ENCODE measurements at regions not wholly inside any gene's neighbourhood (a gene's known extent, or its start where the extent isn't known, plus 50 kb on each side); places are given as distances from the start of the nearest gene placed in this dataset.
"Not testable (repeated sequence)": the region's sequence is repeated elsewhere in the genome, so short reads cannot be mapped to it uniquely, and the experiment has no call there.

DNA sequence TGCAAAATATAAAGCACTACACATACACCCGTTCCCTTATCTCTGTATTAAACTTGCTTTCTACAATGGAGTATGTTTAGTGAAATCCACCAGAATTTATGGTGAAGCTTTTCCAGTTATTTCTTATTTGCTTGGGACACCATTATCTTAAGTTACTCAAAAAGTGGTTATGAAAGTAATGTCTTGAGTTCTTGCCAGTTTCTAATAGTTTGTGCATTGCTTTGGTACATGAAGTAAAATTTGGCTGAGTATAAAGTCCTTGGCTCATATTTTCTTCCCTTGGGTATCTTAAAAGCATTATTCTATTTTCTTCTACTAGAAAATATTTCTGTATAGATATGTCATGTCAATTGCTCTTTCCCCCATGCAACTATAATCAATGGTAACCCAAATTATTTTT lies 85.2 kb downstream of the POLR1F start:
- no peak for DNase-seq

DNA sequence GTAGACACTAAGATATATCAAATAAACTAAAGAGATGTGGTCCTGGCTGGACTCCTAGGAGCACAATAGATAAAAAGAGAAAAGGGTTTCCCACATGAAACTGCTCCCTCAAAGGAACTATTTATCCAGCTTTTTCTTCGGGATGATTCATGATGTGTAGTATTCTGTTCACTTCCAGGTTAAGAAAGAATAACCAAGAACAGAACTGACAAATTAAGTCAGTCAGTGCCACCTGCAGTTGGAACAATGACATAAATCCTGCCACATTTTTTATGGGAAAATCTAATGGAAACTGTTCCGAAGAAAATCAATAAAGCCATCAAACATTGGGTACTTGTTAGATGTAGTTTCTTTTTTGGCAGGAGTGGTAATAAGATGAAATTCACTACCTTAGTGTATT lies 87.1 kb downstream of the POLR1F start:
- peak; percentile 31 for DNase-seq

- DNase-seq: no peak
These were observed 88.4 kb downstream of the POLR1F start for GRCh38 chr7:19620470-19620869.

DNA sequence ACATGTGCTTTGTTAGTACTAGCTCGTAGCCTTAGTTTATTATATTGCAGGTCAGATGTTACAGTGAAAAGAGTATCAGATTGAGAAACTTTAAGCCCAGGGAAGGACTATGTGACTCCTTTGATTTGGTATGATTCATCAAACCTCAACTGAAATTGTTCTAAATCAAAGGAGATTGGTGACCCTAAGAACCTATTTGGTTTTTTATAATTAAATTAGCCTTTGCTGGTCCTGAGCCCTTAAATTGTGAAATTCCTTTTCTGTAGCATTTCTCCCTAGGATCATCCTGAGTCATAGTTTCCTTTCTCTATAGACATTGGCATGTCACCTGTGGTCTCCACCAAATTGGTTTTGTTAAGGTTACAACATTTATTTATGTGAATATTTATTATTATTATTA lies 89.7 kb downstream of the POLR1F start:
- no peak for DNase-seq

DNA sequence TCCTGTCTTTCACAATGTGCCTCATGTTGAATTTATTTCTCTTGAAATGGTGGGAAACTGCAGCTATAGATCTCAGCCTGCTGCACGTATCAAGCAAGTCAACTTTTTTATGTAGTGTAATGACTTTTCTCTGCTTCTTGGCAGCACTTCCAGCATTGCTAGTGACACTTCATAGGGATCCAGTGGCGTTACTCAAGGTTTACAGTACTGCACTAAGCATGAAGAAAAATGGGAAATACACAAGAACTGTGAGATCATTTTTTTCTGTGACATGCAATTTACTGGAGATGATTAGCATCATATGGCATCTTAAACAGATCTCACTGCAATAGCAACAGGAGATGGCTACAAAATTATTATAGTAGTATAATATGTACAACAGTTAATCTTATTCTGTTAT lies 90.9 kb downstream of the POLR1F start:
- DNase-seq: no peak

- no peak for DNase-seq
These were observed 98.5 kb downstream of the POLR1F start for GRCh38 chr7:19610194-19610943.

DNA sequence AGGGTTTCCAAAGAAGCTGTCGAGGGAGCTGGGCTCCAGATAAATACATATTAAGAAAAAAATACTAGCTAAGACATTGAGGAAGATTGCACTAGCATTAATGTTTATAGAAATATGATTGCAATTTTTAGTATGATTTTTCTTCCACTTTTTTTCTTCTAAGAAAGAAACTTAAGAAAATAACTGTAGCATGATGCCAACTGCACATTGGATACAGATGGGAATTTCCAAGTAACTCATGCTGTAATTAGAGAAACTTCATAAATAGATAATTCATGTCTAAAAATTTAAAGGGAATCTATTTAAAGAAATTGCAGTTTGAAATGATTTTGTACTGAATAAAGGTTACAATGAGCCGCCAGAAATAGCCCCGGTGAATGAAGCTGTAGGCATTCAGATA lies 119.4 kb downstream of the POLR1F start:
- DNase-seq: no peak

DNA sequence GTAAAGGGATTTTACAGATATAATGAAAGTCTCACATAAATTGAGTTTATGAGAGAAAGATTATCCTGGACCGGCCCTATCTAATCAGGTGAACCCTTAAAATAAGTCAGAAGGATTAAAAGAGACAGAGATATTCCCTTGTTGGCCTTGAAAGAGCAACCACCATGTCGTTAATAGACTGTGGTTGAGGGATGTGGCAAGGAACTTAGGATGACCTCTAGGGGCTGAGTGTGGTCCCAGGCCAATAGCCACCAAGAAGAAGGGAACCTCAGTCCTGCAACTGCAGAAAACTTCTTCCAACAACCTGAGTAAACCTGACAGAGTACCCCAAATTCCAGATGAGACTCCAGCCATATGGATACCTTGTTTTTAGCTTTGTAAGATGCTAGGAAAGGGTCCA lies 121.5 kb downstream of the POLR1F start:
- DNase-seq: peak; percentile 5

GRCh38 chr7:19585761-19586160 lies 123.1 kb downstream of the POLR1F start:
- no peak for DNase-seq

- no peak for DNase-seq
These were observed 132.8 kb downstream of the POLR1F start for GRCh38 chr7:19575909-19576557.

DNA sequence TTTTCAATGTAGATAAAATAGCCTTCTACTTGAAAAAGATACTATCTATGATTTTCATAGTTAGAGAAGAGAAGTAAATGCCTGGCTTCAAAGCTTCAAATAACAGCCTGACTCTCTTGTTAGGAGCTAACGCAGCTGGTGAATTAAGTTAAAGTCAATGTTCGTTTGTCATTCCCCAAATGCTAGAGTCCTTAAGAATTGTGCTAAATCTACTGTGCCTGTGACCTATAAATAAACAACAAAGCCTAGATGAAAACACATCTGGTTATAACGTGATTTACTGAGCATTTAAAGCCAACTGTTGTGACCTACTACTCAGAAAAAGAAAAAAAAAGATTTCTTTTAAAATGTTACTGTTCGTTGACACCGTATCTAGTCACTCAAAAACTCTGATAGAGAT lies 134.7 kb downstream of the POLR1F start:
- DNase-seq: no peak

DNA sequence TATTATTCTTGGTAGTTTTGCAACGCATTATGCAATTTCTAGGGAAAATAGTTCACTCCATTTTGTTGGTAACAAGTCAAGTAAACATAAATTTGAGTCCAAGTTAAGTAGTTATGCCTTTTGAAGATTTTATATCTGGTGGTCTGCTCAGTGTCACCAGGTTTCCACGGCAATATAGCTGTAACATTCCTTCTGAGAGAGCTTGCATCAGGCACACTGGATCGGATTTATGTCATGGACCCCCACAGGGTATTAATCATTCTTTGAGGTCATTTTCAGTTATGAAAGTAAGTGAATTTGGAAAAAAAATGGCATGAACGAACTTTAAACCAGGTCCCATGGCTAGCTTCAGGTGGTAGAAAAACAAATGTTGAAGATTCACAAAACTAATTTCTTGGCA lies 136.3 kb downstream of the POLR1F start:
- DNase-seq: peak; percentile 7

GRCh38 chr7:19567011-19567410 lies 141.8 kb downstream of the POLR1F start:
- DNase-seq: peak; percentile 7

DNA sequence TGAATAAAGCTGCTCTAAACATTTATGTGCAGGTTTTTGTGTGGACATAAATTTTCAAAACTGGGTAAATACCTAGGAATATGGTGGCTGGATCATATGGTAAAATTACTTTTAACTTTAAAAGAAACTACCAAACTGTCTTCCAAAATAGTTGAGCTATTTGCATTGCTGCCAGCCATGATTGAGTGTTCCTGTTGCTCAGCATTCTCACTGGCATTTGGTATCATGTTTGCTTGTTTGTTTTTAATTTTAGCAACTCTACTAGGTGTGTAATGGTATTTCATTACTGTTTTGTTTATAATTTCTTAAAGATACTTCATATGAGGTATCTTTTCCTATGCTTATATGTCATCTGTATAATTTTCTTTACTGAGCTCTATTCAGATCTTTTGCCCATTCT lies 143.2 kb downstream of the POLR1F start:
- no peak for DNase-seq

DNA sequence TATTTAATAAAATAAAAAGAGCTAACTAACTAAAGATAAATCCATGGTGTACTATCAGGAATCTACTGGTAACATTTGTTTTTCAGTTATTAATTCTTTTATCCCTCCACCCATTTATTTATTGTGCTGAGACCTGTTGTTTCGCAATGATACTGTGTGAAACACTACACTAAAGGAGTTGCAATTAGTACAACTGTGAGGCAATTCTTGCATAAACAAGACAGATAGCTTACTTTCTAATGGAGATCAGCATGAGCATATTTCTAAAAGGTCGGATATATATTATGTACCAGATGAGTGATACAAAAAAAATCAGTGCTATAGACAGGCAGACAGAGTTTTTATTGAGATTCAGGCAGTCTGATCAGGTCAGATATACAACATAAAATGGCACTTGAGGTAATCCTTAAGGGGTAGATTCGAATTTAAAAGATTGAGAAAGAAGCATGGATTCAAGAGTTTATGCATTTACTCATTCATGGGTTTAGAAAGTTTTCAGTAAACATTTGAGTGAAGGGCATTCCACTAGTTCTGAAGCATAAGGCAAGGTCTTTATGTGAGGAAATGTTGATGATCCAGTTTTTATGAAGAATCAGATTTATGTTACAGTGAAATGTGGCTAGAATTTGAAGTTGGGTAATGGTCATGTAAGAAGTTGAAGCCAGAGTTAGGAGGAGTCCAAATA lies 147.6 kb downstream of the POLR1F start:
- no peak for DNase-seq

- DNase-seq: peak; percentile 80
These were observed 148.5 kb downstream of the POLR1F start for GRCh38 chr7:19560111-19560883.

- DNase-seq: peak; percentile 87
These were observed 150.3 kb downstream of the POLR1F start for GRCh38 chr7:19558527-19558926.

GRCh38 chr7:19557726-19558465 lies 150.9 kb downstream of the POLR1F start:
- DNase-seq: peak; percentile 64

GRCh38 chr7:19554581-19554980 lies 154.3 kb downstream of the POLR1F start:
- DNase-seq: no peak

GRCh38 chr7:19552576-19552975 lies 156.3 kb downstream of the POLR1F start:
- peak; percentile 13 for DNase-seq

DNA sequence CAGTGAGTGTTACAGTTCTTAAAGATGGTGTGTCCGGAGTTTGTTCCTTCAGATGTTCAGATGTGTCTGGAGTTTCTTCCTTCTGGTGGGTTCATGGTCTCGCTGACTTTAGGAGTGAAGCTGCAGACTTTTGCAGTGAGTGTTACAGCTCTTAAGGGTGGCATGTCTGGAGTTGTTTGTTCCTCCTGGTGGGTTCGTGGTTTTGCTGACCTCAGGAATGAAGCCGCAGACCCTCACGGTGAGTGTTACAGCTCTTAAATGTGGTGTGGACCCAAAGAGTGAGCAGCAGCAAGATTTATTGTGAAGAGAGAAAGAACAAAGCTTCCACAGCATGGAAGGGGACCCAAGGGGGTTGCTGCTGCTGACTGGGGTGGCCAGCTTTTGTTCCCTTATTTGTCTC lies 159.6 kb downstream of the POLR1F start:
- not testable (repeated sequence) for DNase-seq

- no peak for DNase-seq
These were observed 170.9 kb downstream of the POLR1F start for GRCh38 chr7:19537942-19538401.
